Myocyte (in vitro differentiated cells): ENCODE measurements at regions not wholly inside any gene's neighbourhood (a gene's known extent, or its start where the extent isn't known, plus 50 kb on each side); places are given as distances from the start of the nearest gene placed in this dataset.
"Not testable (repeated sequence)": the region's sequence is repeated elsewhere in the genome, so short reads cannot be mapped to it uniquely, and the experiment has no call there.

Experiments
- DNase-seq: peaks from one replicate; pipeline ENCODE4 v3.0.0-alpha.2; 2012; ENCODE audit warnings: low read depth

DNA sequence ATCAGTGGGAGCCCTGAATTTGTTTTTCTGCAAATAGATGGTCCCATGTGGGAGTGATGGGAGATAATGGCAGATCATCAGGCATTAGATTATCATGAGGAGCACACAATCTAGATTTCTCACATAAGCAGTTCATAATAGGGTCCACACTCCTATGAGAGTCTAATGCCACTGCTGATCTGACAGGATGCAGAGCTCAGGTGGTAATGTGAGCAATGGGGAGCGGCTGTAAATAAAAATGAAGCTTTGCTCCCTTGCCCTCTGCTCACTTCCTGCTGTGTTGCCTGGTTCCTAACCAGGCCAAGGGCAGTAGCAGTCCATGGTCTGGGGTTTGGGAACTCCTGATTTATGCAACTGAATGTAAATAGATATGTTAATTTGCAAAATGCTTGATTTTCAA lies 538.6 kb downstream of the TRAM1L1 start:
- no peak for DNase-seq

DNA sequence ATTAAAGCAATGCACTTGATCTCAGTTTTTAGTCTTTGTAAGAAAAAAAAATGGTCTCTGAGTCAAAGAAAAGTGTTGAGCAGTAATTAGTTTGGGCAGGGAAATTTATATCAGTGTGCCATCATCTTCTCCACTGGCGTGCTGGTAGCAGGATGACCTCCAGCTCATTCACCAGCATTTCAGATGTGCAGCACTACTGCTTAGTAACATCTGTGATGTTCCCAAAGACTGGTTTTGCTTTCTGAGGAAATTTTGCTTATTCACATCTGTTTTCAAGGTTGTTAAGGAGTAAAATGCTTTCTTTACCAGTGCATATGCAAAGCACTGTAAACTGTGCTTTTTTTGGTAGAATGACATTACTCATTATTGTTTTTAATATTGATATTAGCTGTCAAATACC lies 540.4 kb downstream of the TRAM1L1 start:
- no peak for DNase-seq

DNA sequence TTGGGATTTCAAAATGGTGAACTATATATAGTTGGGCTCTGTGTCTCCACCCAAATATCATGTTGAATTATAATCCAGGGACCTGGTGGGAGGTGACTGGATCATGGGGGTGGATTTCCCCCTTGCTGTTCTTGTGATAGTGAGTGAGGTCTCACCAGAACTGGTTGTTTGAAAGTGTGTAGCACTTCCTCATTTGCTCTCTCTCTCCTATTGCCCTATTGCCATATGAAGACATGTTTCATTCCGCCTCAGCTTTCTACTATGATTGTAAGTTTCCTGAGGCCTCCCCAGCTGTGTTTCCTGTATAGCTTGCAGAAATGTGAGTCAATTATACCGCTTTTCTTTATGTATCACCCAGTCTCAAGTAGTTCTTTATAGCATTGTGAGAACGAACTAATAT lies 545.6 kb downstream of the TRAM1L1 start:
- no peak for DNase-seq

GRCh38 chr4:116537828-116538227 lies 547.5 kb downstream of the TRAM1L1 start:
- no peak for DNase-seq

- DNase-seq, result not testable (repeated sequence)
Observed at GRCh38 chr4:116536024-116536423, 549.4 kb downstream of the TRAM1L1 start.

DNA sequence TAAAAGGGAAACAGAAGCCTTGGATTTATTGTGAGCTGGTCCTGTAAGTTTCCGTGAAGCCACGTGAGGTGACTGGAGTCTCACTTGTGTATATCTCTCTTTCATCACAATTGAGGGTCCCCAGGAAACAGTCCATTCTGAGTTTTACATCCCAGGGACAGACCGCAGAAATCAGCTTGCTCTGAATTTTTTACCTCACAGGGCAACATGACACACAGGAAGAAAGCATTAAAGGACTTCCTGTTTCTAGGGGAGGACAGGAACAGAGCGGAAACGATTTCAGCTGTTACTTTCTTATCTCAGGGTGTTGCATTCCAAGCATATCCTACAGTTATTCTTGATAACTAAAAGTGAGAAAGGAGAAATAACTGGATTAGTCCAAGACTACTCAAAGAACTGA lies 553.5 kb downstream of the TRAM1L1 start:
- no peak for DNase-seq

DNA sequence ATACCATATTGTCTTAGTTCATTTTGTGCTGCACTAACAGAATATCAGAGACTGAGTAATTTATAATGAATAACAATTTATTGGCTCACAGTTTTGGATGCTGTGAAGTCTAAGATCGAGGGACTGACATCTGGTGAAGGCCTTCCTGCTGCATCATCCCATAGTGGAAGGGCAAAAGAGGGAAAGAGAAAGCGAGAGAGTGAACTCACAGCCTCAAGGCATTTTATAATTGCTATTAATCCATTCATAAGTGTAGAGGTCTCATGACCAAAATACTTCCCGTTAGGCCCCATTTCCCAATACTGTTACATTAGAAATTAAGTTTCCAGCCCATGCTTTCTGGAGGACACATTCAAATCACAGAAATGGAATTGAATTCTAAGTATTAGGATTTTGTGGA lies 554.4 kb downstream of the TRAM1L1 start:
- DNase-seq, result no peak

DNA sequence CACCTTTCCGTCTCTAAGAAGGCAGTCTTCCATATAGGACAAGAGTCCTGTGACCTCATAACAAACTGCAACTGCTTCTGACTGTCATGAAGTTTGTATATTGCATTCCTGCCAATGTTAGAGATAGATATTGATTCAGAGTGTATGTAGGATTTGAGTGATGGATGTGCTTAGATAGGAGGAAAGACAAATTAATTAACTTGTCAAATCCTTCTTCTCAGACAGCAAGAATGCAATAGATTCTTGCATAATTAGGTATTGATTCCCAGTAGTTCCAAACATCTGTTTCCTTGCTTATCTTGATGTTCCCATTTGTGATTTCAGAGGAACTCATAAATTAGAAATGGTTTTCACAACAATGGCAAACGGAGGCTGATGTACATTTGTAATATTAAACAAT lies 555.3 kb downstream of the TRAM1L1 start:
- DNase-seq, result no peak

DNA sequence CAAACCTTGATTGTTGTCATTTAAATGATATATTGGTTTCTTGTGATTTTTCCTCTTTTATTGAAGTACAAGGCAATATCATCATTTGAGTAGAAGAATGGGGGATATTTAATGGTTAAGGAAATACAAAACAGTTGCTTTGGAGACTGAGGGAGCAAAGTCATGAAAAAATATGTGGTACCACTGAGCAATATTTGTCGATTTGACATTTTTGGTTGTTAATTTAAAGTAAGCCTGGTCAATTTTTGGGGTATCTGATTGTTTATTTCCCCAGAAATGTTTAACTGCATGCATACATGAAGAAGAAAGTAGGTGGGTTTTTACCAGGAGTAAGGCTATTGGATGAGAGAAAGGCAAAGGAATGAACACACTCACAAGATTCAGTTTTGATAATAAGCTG lies 556.2 kb downstream of the TRAM1L1 start:
- DNase-seq, result no peak

- no peak for DNase-seq
Observed at GRCh38 chr4:116522922-116523321, 562.5 kb downstream of the TRAM1L1 start.

DNA sequence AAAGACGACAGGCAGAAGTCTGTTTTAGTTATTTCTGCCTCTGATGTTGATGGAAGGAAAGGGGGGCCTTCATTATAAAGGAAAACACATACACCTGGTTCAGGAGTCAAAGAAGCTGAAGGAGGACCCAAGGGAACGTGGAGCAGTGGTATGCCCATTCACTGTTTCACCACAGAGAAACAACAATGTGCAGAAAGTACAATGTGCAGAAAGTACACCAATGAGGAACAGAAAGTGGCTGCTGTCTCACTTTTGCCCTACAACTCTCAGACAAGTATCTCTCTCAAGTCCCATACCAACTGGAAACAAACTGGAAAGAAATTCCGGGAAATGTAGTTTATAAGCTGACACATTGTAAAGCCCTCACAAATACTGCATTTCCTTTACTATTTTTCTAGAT lies 564.5 kb downstream of the TRAM1L1 start:
- DNase-seq, result no peak

- no peak for DNase-seq
Observed at GRCh38 chr4:116516711-116517110, 568.7 kb downstream of the TRAM1L1 start.

- no peak for DNase-seq
Observed at GRCh38 chr4:116515959-116516358, 569.4 kb downstream of the TRAM1L1 start.

DNA sequence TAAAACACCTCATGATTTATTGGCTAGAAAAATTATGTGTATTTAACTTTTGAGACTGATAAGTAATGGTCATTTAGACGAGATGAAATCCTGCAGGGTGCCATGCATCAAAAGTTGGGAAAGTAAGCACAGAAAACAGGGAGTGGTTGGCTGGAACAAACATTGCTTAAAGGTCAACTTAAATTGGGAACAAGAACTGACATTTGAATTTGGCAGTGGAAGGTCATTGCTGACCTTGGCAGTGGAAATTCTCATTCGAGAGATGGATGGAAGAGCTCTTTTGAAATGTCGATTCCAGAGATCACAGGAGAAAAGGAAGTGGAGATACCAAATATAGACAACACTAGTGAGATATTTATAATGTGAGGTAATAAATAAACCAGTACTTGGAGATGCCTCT lies 572.8 kb downstream of the TRAM1L1 start:
- no peak for DNase-seq

DNA sequence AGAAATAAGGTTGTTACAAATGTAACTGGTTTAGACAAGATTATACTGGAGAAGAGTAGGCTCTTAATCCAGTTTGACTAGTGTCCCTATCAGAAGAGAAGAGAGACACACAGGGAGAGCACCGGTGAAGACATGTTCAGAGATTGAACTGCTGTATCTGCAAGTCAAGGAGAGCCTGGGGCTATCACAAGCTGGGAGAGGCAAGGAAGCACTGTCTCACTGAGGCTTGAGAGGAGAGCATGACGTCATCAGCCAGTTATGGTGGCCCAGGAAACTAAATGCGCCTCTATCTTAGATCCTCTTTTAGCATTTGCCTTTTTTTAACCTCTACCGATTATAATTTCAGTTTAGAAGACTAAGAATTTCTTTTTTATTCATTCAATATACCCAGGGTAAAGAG lies 583.4 kb downstream of the TRAM1L1 start:
- no peak for DNase-seq

DNA sequence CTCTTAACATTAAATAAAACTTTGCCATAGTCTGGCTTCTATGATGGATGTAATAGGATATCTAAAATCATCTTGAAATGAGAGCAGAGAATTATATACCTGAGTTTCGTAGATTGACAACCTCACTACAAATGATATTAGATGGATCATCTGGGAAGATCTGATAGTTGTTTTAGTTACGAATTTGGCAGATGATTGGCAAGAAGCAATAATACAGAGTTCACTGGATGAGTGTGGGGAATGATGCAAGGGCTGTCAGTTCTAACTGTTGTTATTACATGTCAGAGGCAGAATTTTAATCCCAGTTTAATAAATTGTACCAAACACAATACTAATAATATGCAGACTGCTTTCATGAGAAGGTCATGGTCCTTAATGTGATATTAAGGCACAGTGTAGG lies 585.2 kb downstream of the TRAM1L1 start:
- no peak for DNase-seq

DNA sequence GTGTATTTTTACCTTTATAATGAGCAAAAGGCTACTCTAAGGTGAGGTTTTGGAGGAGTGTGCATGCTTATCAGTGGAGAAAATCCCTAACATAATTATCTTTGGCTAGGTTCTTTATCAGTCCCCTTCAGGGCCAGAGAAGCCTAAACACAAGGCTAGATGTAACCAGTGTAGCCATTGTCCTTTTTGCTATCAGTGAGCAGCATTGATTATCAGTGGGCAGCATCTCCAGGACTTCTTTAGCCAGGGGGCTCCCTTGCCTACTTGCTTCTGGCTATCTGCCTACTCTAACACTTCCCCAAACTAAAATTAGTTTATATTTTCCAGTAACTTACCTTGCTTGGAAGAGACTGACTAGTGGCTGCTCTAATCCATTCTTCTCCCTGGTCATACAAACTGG lies 595.6 kb downstream of the TRAM1L1 start:
- DNase-seq, result no peak

DNA sequence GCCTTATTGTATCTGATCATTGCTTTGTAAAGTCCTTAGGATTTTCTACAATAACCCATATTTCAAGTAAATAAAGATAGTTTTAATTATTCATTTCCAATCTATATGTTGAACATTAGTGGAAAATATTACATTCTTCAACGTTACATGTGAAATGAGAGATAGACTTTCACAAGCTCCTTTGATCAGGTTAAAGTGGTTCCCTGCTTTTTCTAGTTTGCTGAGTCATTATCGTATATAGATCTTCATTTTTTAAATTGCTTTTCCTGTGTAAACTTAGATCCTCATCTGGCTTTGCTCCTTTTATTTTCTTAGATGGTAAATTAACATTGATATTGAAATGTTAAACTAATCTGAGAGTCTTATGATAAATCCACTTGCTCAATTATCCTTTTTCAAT lies 599.0 kb downstream of the TRAM1L1 start:
- no peak for DNase-seq

GRCh38 chr4:116480546-116480945 lies 604.8 kb downstream of the TRAM1L1 start:
- DNase-seq, result no peak

- no peak for DNase-seq
Observed at GRCh38 chr4:116478343-116478742, 607.0 kb downstream of the TRAM1L1 start.

DNA sequence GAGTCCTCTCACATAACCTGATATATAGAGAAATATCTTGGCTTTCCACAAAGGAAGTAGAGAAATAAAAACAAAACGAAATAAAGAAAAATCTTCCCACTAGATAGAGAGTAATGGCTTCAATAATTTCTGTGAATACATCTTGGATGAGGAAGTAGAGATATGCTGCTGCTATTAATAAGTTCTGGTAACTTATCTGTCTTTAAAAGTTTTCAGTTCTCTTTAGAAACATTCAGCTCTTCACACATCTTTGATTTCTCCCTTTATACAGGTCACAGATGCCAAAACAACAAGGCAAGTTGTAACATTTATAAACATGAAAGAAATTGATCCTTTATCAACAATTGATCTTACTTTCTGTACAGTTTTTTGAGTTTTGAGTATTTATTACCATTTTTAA lies 615.8 kb downstream of the TRAM1L1 start:
- DNase-seq, result no peak

DNA sequence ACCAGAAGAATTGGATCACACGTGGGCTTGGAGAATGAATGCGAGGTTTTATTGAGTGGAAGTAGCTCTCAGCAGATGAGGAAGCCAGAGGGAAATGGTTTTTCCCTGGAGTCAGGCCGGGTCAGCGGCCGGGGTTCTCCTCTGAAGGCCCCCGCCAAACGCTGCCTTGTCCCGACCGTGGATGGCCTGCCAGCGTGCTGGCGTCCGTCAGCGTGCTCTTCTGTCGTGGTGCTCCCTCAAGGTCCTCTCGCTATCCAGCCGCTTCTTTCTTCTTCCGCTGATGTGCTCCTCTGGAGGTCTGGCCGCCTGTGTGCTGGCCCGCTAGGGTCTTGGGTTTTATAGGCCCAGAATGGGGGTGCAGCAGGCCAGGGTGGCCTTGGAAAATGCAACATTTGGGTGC lies 632.2 kb downstream of the TRAM1L1 start:
- DNase-seq, result no peak

- DNase-seq, result no peak
Observed at GRCh38 chr4:116449764-116450163, 635.6 kb downstream of the TRAM1L1 start.

DNA sequence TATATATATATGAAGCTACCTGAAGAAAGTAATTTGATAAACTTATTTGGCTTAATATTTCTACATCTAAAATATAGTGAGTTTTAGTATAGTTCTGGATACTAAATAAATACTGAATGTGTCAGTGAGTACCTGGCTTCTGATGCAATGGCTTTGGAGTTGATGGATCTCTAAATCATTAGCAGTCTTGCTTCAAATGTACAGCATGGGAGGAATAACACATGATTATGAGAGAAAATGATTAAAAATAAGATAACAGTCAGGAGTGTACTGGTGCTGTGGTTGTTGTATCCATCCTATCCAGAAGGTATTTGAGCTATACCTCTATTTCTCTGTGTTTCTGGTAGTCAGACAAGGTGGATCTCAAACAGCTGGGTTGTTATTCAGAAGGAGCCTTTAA lies 641.3 kb downstream of the TRAM1L1 start:
- DNase-seq, result no peak
